Breast epithelium (tissue), 4 donors: ENCODE measurements at regions not wholly inside any gene's neighbourhood (a gene's known extent, or its start where the extent isn't known, plus 50 kb on each side); places are given as distances from the start of the nearest gene placed in this dataset.

Experiments used
- DNase-seq, 2 donors: peaks; one replicate each; pipeline ENCODE4 v3.0.0-alpha.2; 2019; ENCODE audit warnings: low spot score in 2 of 2
- H3K27ac ChIP-seq, 2 donors: fragments of 200-600 bp; sonication (generic) in 1 of 2; one replicate each; pipeline ENCODE4 v1.5.1; 2016 to 2019; ENCODE audit warnings: mild to moderate bottlenecking in 1 of 2
- H3K27me3 ChIP-seq, 2 donors: fragments of 200-600 bp; sonication (generic) in 1 of 2; one replicate each; pipeline versions ENCODE4 v1.5.1 to v1.6.0; 2017 to 2019; ENCODE audit warnings: control low read depth in 1 of 2, mild to moderate bottlenecking in 1 of 2
- H3K36me3 ChIP-seq: fragments of 200-600 bp; one replicate; pipeline ENCODE4 v1.5.1; 2019
- H3K4me1 ChIP-seq, 2 donors: fragments of 200-600 bp; sonication (generic); one replicate each; pipeline ENCODE4 v1.5.1; 2016 to 2019; ENCODE audit warnings: control low read depth in 1 of 2
- H3K4me3 ChIP-seq, 3 donors: fragments of 200-600 bp; sonication (generic); 1 replicate in 2 of 3; 2 replicates in 1 of 3; pipeline ENCODE4 v1.5.1; 2016 to 2019; ENCODE audit warnings: mild to moderate bottlenecking in 3 of 3, moderate library complexity in 2 of 3
- H3K9me3 ChIP-seq, 2 donors: fragments of 200-600 bp; sonication (generic) in 1 of 2; one replicate each; pipeline ENCODE4 v1.5.1; 2016 to 2019; ENCODE audit warnings: control low read depth in 1 of 2
- CTCF ChIP-seq, 3 donors: fragments of 450-650 bp; IDR thresholded peaks; one replicate each; pipeline ENCODE4 v1.5.1; 2016 to 2017; ENCODE audit warnings: antibody characterized with exemption in 3 of 3, mild to moderate bottlenecking in 3 of 3, moderate library complexity in 3 of 3
- POLR2A ChIP-seq: fragments of 450-650 bp; IDR thresholded peaks from one replicate; pipeline ENCODE4 v1.6.1; 2016; ENCODE audit warnings: antibody characterized with exemption, mild to moderate bottlenecking, moderate library complexity
- POLR2AphosphoS5 ChIP-seq, 3 donors: sonication (generic); formaldehyde crosslinking; IDR thresholded peaks; one replicate each; pipeline ENCODE4 v1.6.1; 2017; ENCODE audit warnings: antibody characterized with exemption in 3 of 3
- intact Hi-C: fragments of 100-400 bp; cut with DNase I; formaldehyde crosslinking; loops from one replicate; pipeline ENCODE4 v1.15.1; 2023; ENCODE audit warnings: low total_unique reads

GRCh38 chr3:67947808-67948508 lies 293.5 kb upstream of the SUCLG2 start:
- Histone ChIP-seq H3K4me3 (no peak overlapping the region), H3K4me1 (no peaks in the 10 kb centered on the region), H3K9me3 (peaks cover 0 to 11% of the 10 kb centered on the region in 2 donors), H3K36me3 (no peaks in the 10 kb centered on the region), H3K27me3 (no peaks in the 10 kb centered on the region), H3K27ac (no peak overlapping the region)
- TF ChIP-seq CTCF (IDR thresholded peaks at IDR 0.05) (no peak), POLR2A (no peak), POLR2AphosphoS5 (IDR thresholded peaks at IDR 0.05) (no peak)
- intact Hi-C loops: no loop called here
- DNase-seq: no peak

GRCh38 chr3:67946436-67946835 lies 292.0 kb upstream of the SUCLG2 start:
- H3K9me3 ChIP-seq: peaks cover 0 to 11% of the 10 kb centered on the region in 2 donors
- intact Hi-C loops: no loop called here
- no peaks in the 10 kb centered on the region for H3K4me1 ChIP-seq
- H3K27me3 ChIP-seq: no peaks in the 10 kb centered on the region
- TF ChIP-seq POLR2A (no peak), POLR2AphosphoS5 (IDR thresholded peaks at IDR 0.05) (no peak), CTCF (IDR thresholded peaks at IDR 0.05) (no peak)
- H3K36me3 ChIP-seq: no peaks in the 10 kb centered on the region
- DNase-seq: no peak
- H3K4me3 ChIP-seq: no peak overlapping the region
- H3K27ac ChIP-seq: no peak overlapping the region

GRCh38 chr3:67943546-67943945 lies 289.1 kb upstream of the SUCLG2 start:
- H3K9me3 ChIP-seq: peaks cover 0 to 8% of the 10 kb centered on the region in 2 donors
- no peak overlapping the region for H3K4me3 ChIP-seq
- DNase-seq: no peak
- H3K27ac ChIP-seq: no peak overlapping the region
- no peak for TF ChIP-seq POLR2AphosphoS5 (IDR thresholded peaks at IDR 0.05)
- TF ChIP-seq POLR2A: no peak
- no peak for TF ChIP-seq CTCF (IDR thresholded peaks at IDR 0.05)
- intact Hi-C loops: no loop called here
- no peaks in the 10 kb centered on the region for H3K4me1 ChIP-seq
- H3K36me3 ChIP-seq: no peaks in the 10 kb centered on the region
- no peaks in the 10 kb centered on the region for H3K27me3 ChIP-seq

- Histone ChIP-seq H3K4me3 (no peak overlapping the region), H3K4me1 (no peaks in the 10 kb centered on the region), H3K36me3 (no peaks in the 10 kb centered on the region), H3K27ac (no peak overlapping the region), H3K27me3 (no peaks in the 10 kb centered on the region), H3K9me3 (peaks cover 0 to 8% of the 10 kb centered on the region in 2 donors)
- DNase-seq: no peak
- intact Hi-C loops: no loop called here
- no peak for TF ChIP-seq POLR2AphosphoS5 (IDR thresholded peaks at IDR 0.05)
- TF ChIP-seq POLR2A: no peak
- TF ChIP-seq CTCF (IDR thresholded peaks at IDR 0.05): no peak
Measured at GRCh38 chr3:67941433-67942030, 287.1 kb upstream of the SUCLG2 start.

- no peak for DNase-seq
- TF ChIP-seq CTCF (IDR thresholded peaks at IDR 0.05): no peak
- no peak for TF ChIP-seq POLR2A
- TF ChIP-seq POLR2AphosphoS5 (IDR thresholded peaks at IDR 0.05): no peak
- H3K27ac ChIP-seq: no peak overlapping the region
- peaks cover 0 to 8% of the 10 kb centered on the region in 2 donors for H3K9me3 ChIP-seq
- H3K27me3 ChIP-seq: no peaks in the 10 kb centered on the region
- no peak overlapping the region for H3K4me3 ChIP-seq
- H3K36me3 ChIP-seq: no peaks in the 10 kb centered on the region
- no peaks in the 10 kb centered on the region for H3K4me1 ChIP-seq
- intact Hi-C loops: no loop called here
Measured at GRCh38 chr3:67940210-67940952, 286.0 kb upstream of the SUCLG2 start.
